ENCODE measurements at regions not wholly inside any gene's neighbourhood (a gene's known extent, or its start where the extent isn't known, plus 50 kb on each side); places are given as distances from the start of the nearest gene placed in this dataset.

GRCh38 chr2:172153156-172153555 lies 50.5 kb upstream of the DLX2 start:
- no peak for DNase-seq

GRCh38 chr2:172153757-172154156 lies 51.1 kb upstream of the DLX2 start:
- DNase-seq = no peak

- no peak for DNase-seq
Measured at GRCh38 chr2:172155752-172156151, 53.1 kb upstream of the DLX2 start.

- DNase-seq = no peak
Measured at GRCh38 chr2:172160839-172161238, 58.1 kb upstream of the DLX2 start.

GRCh38 chr2:172162225-172162733 lies 59.6 kb upstream of the DLX2 start:
- no peak for DNase-seq

- DNase-seq = no peak
Measured at GRCh38 chr2:172162739-172163336, 60.1 kb upstream of the DLX2 start.

GRCh38 chr2:172168917-172169346 lies 66.2 kb upstream of the DLX2 start:
- no peak for DNase-seq

- DNase-seq = no peak
Measured at GRCh38 chr2:172169611-172170010, 66.9 kb upstream of the DLX2 start.

GRCh38 chr2:172172513-172173173 lies 69.9 kb upstream of the DLX2 start:
- DNase-seq = peak; percentile 67

GRCh38 chr2:172173174-172173706 lies 70.5 kb upstream of the DLX2 start:
- DNase-seq = no peak

- DNase-seq = no peak
Measured at GRCh38 chr2:172177581-172177980, 74.9 kb upstream of the DLX2 start.

GRCh38 chr2:172177996-172178395 lies 75.3 kb upstream of the DLX2 start:
- no peak for DNase-seq

- DNase-seq = no peak
Measured at GRCh38 chr2:172179045-172179701, 76.5 kb upstream of the DLX2 start.

GRCh38 chr2:172181840-172182239 lies 79.1 kb upstream of the DLX2 start:
- DNase-seq = no peak

GRCh38 chr2:172182624-172183023 lies 79.9 kb upstream of the DLX2 start:
- no peak for DNase-seq

- no peak for DNase-seq
Measured at GRCh38 chr2:172193331-172194089, 90.8 kb upstream of the DLX2 start.

GRCh38 chr2:172195836-172196376 lies 93.2 kb upstream of the DLX2 start:
- no peak for DNase-seq

- DNase-seq = peak; percentile 9
Measured at GRCh38 chr2:172196768-172197431, 94.2 kb upstream of the DLX2 start.

GRCh38 chr2:172198361-172198760 lies 95.7 kb upstream of the DLX2 start:
- no peak for DNase-seq

- DNase-seq = no peak
Measured at GRCh38 chr2:172198908-172199307, 96.2 kb upstream of the DLX2 start.

GRCh38 chr2:172200495-172201085 lies 97.9 kb upstream of the DLX2 start:
- no peak for DNase-seq

- DNase-seq = no peak
Measured at GRCh38 chr2:172204309-172204708, 101.6 kb upstream of the DLX2 start.
